Skeletal muscle tissue (tissue), 3 donors: ENCODE measurements at regions not wholly inside any gene's neighbourhood (a gene's known extent, or its start where the extent isn't known, plus 50 kb on each side); places are given as distances from the start of the nearest gene placed in this dataset.

Experiments
- H3K27ac ChIP-seq: one replicate; pipeline ENCODE4 v1.7.0; 2013; ENCODE audit warnings: mild to moderate bottlenecking, low read depth, low read length, inconsistent platforms
- H3K27me3 ChIP-seq, 3 donors: one replicate each; pipeline ENCODE4 v1.7.0; 2013; ENCODE audit warnings: low read length in 3 of 3; ENCODE audit not compliant: control insufficient read depth in 3 of 3, insufficient read depth in 3 of 3
- H3K36me3 ChIP-seq, 3 donors: one replicate each; pipeline ENCODE4 v1.7.0; 2013; ENCODE audit warnings: low read length in 3 of 3; ENCODE audit not compliant: control insufficient read depth in 3 of 3, insufficient read depth in 3 of 3
- H3K4me1 ChIP-seq, 3 donors: one replicate each; pipeline ENCODE4 v1.7.0; 2013; ENCODE audit warnings: low read length in 3 of 3, mild to moderate bottlenecking in 3 of 3; ENCODE audit not compliant: control insufficient read depth in 3 of 3, insufficient read depth in 3 of 3
- H3K4me3 ChIP-seq, 3 donors: one replicate each; pipeline ENCODE4 v1.7.0; 2013; ENCODE audit warnings: low read length in 3 of 3
- H3K9ac ChIP-seq, 3 donors: one replicate each; pipeline ENCODE4 v1.7.0; 2013; ENCODE audit warnings: low read length in 3 of 3, mild to moderate bottlenecking in 3 of 3, moderate library complexity in 2 of 3, low read depth in 1 of 3
- H3K9me3 ChIP-seq, 3 donors: one replicate each; pipeline ENCODE4 v1.7.0; 2013; ENCODE audit warnings: low read length in 3 of 3; ENCODE audit not compliant: control insufficient read depth in 3 of 3
- donor health status: Osteomylitis.

DNA sequence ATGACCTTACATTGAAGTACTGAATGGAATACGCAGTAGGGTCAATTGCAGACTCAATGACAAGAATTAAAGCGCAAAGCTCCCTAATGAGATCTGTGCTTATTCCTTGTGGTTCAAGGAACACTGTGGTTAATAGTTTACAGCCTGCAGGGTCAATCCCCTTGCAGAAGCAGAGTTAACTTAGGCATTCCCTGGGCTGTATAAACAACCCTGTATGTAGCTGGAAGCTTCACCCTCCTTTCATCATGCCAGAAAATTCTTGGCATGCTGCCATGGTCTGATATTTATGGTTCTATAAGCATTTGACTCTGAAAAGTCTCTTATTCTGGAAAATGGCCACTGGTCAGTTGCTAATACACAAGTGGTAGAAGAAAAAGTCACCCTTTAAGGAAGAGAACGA, 227.7 kb downstream of the NOVA1 start:
- Histone ChIP-seq H3K4me1 (no peaks in the 10 kb centered on the region), H3K27ac (no peak overlapping the region)

DNA sequence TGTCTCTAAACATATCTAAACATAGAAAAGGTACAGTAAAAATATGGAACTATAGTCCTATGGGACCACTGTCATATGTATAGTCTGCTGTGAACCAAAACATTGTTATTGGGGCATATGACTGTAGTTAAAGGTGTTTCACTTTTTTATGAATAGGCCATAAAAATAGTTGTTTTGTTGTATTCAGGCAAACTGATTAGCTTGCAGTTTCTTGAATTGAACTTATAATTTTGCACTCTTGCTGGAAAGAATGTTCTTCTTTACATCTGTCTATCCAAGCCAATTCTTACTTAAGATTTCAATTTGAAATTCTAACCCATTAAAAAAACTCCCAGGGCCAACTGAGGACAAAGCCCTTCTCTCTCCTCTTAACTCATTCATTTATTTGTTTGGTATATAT, 234.1 kb downstream of the NOVA1 start:
- Histone ChIP-seq H3K9me3 (no peaks in the 10 kb centered on the region), H3K27me3 (no peaks in the 10 kb centered on the region), H3K4me3 (no peak overlapping the region), H3K27ac (no peak overlapping the region), H3K4me1 (no peaks in the 10 kb centered on the region), H3K9ac (no peak overlapping the region), H3K36me3 (no peaks in the 10 kb centered on the region)

More for the DNA sequence above, 227.7 kb downstream of the NOVA1 start:
- no peak overlapping the region for H3K4me3 ChIP-seq
- no peak overlapping the region for H3K9ac ChIP-seq
- H3K36me3 ChIP-seq = no peaks in the 10 kb centered on the region
- H3K9me3 ChIP-seq = no peaks in the 10 kb centered on the region
- no peaks in the 10 kb centered on the region for H3K27me3 ChIP-seq

DNA sequence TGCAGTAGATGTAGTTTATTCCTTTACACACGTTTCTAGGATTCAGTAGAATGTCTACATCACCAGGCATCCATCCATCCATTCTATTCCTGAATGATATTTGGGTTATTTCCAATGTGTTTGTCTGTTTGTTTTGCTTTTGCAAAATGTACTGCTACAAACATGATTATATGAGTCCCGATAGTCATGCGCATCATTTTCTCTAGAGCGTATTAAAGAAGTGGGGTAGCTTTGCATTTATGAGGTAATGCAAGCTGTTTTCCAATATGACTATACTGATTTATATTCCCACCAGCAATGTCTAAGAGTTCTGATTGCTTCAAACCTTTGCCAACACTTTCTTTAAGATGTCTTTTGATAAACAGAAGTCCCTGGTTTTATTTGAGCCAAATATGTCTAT, 253.2 kb downstream of the NOVA1 start:
- Histone ChIP-seq H3K36me3 (no peaks in the 10 kb centered on the region), H3K9ac (no peak overlapping the region), H3K9me3 (no peaks in the 10 kb centered on the region), H3K4me3 (no peak overlapping the region), H3K27me3 (no peaks in the 10 kb centered on the region), H3K4me1 (no peaks in the 10 kb centered on the region), H3K27ac (no peak overlapping the region)

DNA sequence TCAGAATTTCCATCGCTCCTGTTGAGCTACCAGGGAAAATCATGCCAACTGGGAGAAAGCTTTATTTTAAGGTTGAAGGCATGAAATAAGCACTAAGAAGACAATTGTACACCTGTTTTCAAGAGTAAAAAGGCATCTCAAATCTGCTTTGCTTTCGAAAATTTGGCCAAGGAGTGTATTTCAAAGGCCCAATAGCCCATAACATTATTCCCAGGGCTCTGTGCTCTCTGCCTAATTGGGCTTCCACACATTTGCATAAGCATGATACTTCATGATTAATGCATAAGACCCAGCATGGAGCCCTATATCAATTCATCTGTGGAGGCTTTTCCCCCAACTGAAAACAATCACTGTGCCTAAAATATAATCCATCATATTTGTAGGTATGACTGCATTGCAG, 258.5 kb downstream of the NOVA1 start:
- Histone ChIP-seq H3K9ac (no peak overlapping the region), H3K4me3 (no peak overlapping the region), H3K27me3 (no peaks in the 10 kb centered on the region), H3K27ac (no peak overlapping the region), H3K36me3 (no peaks in the 10 kb centered on the region), H3K4me1 (no peaks in the 10 kb centered on the region), H3K9me3 (no peaks in the 10 kb centered on the region)

DNA sequence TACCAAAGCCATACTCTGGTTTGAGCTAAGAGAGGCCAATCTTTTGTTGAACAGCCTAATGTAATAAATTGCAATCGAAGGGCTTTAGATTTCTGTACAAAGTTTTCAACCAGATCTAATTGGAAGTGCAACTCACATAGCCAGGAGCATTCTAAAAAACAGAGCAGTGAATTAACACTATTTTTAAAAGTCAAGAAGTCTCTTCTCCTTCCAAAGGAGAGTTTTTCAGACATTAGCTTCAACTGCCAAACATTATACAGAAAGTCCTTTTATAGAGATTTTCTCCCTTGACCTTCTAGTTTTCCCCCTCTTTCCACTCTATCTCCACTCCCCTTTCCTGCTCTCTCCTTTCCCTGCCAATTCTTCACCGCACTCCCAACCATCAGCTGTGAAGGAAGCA, 259.6 kb downstream of the NOVA1 start:
- H3K27me3 ChIP-seq = no peaks in the 10 kb centered on the region
- H3K4me3 ChIP-seq = no peak overlapping the region
- H3K27ac ChIP-seq = no peak overlapping the region
- no peak overlapping the region for H3K9ac ChIP-seq
- no peaks in the 10 kb centered on the region for H3K9me3 ChIP-seq
- H3K36me3 ChIP-seq = no peaks in the 10 kb centered on the region
- no peaks in the 10 kb centered on the region for H3K4me1 ChIP-seq

- H3K9ac ChIP-seq = no peak overlapping the region
- no peak overlapping the region for H3K4me3 ChIP-seq
- no peaks in the 10 kb centered on the region for H3K9me3 ChIP-seq
Measured at GRCh38 chr14:26334288-26334687, 263.5 kb downstream of the NOVA1 start.

DNA sequence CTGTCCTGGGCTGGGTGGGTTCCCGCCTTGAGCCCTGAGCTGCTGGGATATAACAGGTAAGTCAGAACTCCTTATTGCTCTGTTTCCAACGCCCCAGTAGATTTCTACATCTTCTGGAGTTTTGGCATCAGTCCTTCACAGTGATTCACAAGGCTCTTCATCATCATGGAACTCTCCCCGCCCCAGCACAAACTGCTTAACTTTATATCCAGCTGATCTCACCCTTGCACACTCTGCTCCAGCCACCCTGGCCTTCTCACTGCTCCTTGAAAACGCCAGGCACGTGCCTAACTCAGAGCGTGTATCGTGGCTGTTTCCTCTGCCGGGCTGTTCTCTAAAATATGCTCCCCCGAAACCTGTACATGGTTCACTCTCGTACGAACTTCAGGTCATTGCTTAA, 264.9 kb downstream of the NOVA1 start:
- H3K4me1 ChIP-seq = no peaks in the 10 kb centered on the region
- no peaks in the 10 kb centered on the region for H3K9me3 ChIP-seq
- H3K27ac ChIP-seq = no peak overlapping the region
- H3K9ac ChIP-seq = no peak overlapping the region
- H3K4me3 ChIP-seq = no peak overlapping the region
- H3K27me3 ChIP-seq = no peaks in the 10 kb centered on the region
- H3K36me3 ChIP-seq = no peaks in the 10 kb centered on the region

More at GRCh38 chr14:26334288-26334687, 263.5 kb downstream of the NOVA1 start:
- no peaks in the 10 kb centered on the region for H3K4me1 ChIP-seq
- H3K36me3 ChIP-seq = no peaks in the 10 kb centered on the region
- no peaks in the 10 kb centered on the region for H3K27me3 ChIP-seq
- H3K27ac ChIP-seq = no peak overlapping the region

- Histone ChIP-seq H3K27me3 (no peaks in the 10 kb centered on the region), H3K4me1 (no peaks in the 10 kb centered on the region), H3K9me3 (no peaks in the 10 kb centered on the region), H3K27ac (no peak overlapping the region), H3K4me3 (no peak overlapping the region), H3K9ac (no peak overlapping the region), H3K36me3 (no peaks in the 10 kb centered on the region)
Measured at GRCh38 chr14:26330982-26331381, 266.9 kb downstream of the NOVA1 start.

DNA sequence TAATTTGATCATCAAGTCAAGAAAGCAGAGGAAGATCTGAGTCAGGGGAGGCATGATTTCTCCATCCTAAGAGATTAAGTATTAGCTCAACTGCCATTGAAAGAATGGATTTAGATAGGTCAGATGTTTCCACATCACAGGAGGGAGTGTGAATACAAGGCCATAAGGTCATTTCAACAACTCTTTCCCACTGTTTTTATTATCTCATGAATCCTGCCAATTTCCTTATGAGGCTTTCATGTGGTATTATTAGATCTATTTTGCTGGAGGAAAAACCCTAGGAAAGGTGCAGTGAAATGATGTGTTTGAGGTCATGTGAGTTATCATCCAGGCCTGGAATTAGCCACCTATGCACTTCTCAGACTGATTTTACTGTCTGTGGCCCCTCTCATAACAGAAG, 269.0 kb downstream of the NOVA1 start:
- Histone ChIP-seq H3K9me3 (no peaks in the 10 kb centered on the region), H3K27me3 (no peaks in the 10 kb centered on the region), H3K27ac (no peak overlapping the region)

GRCh38 chr14:26323869-26324268, 274.0 kb downstream of the NOVA1 start:
- no peaks in the 10 kb centered on the region for H3K9me3 ChIP-seq

More for the DNA sequence above, 269.0 kb downstream of the NOVA1 start:
- H3K4me3 ChIP-seq = no peak overlapping the region
- H3K9ac ChIP-seq = no peak overlapping the region
- no peaks in the 10 kb centered on the region for H3K36me3 ChIP-seq
- H3K4me1 ChIP-seq = no peaks in the 10 kb centered on the region

GRCh38 chr14:26320886-26321285, 276.9 kb downstream of the NOVA1 start:
- Histone ChIP-seq H3K36me3 (no peaks in the 10 kb centered on the region), H3K27ac (no peak overlapping the region), H3K9ac (no peak overlapping the region), H3K4me3 (no peak overlapping the region), H3K9me3 (no peaks in the 10 kb centered on the region), H3K4me1 (no peaks in the 10 kb centered on the region), H3K27me3 (no peaks in the 10 kb centered on the region)

More at GRCh38 chr14:26323869-26324268, 274.0 kb downstream of the NOVA1 start:
- Histone ChIP-seq H3K27ac (no peak overlapping the region), H3K27me3 (no peaks in the 10 kb centered on the region), H3K36me3 (no peaks in the 10 kb centered on the region), H3K4me1 (no peaks in the 10 kb centered on the region), H3K9ac (no peak overlapping the region), H3K4me3 (no peak overlapping the region)
